GM23338 (cell line): ENCODE measurements at regions not wholly inside any gene's neighbourhood (a gene's known extent, or its start where the extent isn't known, plus 50 kb on each side); places are given as distances from the start of the nearest gene placed in this dataset.
"Not testable (repeated sequence)": the region's sequence is repeated elsewhere in the genome, so short reads cannot be mapped to it uniquely, and the experiment has no call there.

Source experiments
- ATAC-seq: fragments of 200-7000 bp; cut with Tn5 transposase; 3 replicates; pipeline ENCODE4 v1.9.1; 2020
- DNase-seq: peaks from one replicate; pipeline ENCODE4 v3.0.0-alpha.2; 2015; ENCODE audit warnings: low spot score
- H2AFZ ChIP-seq: fragments of 200-600 bp; sonication (generic); 2 replicates; pipeline ENCODE4 v1.8.0; 2016; ENCODE audit warnings: antibody characterized with exemption, mild to moderate bottlenecking, moderate library complexity
- H3F3A ChIP-seq: fragments of 200-600 bp; sonication (generic); replicated peaks from 2 replicates; pipeline ENCODE4 v1.8.0; 2017; ENCODE audit warnings: antibody characterized with exemption, mixed run types, low read depth
- H3K27ac ChIP-seq: fragments of 200-600 bp; sonication (generic); 2 replicates; pipeline ENCODE4 v1.6.1; 2016; ENCODE audit warnings: low read depth
- H3K27me3 ChIP-seq: fragments of 200-600 bp; sonication (generic); 2 replicates; pipeline ENCODE4 v1.8.0; 2016; ENCODE audit warnings: mild to moderate bottlenecking, mixed run types, moderate library complexity; ENCODE audit not compliant: insufficient read depth
- H3K36me3 ChIP-seq: fragments of 200-600 bp; sonication (generic); 2 replicates; pipeline ENCODE4 v1.8.0; 2016; ENCODE audit warnings: mild to moderate bottlenecking; ENCODE audit not compliant: insufficient read depth
- H3K4me1 ChIP-seq: fragments of 200-600 bp; sonication (generic); 2 replicates; pipeline ENCODE4 v1.8.0; 2016; ENCODE audit warnings: mild to moderate bottlenecking, moderate library complexity; ENCODE audit not compliant: insufficient read depth
- H3K4me2 ChIP-seq: fragments of 200-600 bp; sonication (generic); 2 replicates; pipeline ENCODE4 v1.7.1; 2017; ENCODE audit warnings: mixed run types
- H3K4me3 ChIP-seq: fragments of 200-600 bp; sonication (generic); 2 replicates; pipeline ENCODE4 v1.6.1; 2016; ENCODE audit warnings: mixed run types
- H3K79me2 ChIP-seq: fragments of 200-600 bp; sonication (generic); replicated peaks from 2 replicates; pipeline ENCODE4 v1.8.0; 2017; ENCODE audit warnings: mild to moderate bottlenecking; ENCODE audit not compliant: insufficient read depth
- H3K9me2 ChIP-seq: fragments of 200-600 bp; sonication (generic); 2 replicates; pipeline ENCODE4 v1.8.0; 2017; ENCODE audit not compliant: insufficient read depth
- H4K20me1 ChIP-seq: fragments of 200-600 bp; sonication (generic); replicated peaks from 2 replicates; pipeline ENCODE4 v1.8.0; 2017; ENCODE audit warnings: mild to moderate bottlenecking; ENCODE audit not compliant: insufficient read depth
- H3K27ac Mint-ChIP-seq: 2 replicates; pipeline ENCODE4 v1.8.0; 2020; ENCODE audit warnings: inconsistent platforms, mild to moderate bottlenecking, moderate library complexity, mixed read lengths
- H3K27me3 Mint-ChIP-seq: 3 replicates; pipeline ENCODE4 v1.8.0; 2022; ENCODE audit warnings: low read depth, mild to moderate bottlenecking, moderate library complexity, mixed read lengths, inconsistent platforms; ENCODE audit not compliant: insufficient read depth, poor library complexity
- H3K36me3 Mint-ChIP-seq: 3 replicates; pipeline ENCODE4 v1.8.0; 2021; ENCODE audit warnings: low read depth, mild to moderate bottlenecking, inconsistent platforms, moderate library complexity, mixed read lengths
- H3K4me1 Mint-ChIP-seq: 3 replicates; pipeline ENCODE4 v1.8.0; 2020; ENCODE audit warnings: mild to moderate bottlenecking, inconsistent platforms, mixed read lengths
- H3K4me3 Mint-ChIP-seq: 3 replicates; pipeline ENCODE4 v1.8.0; 2021; ENCODE audit warnings: moderate library complexity, mild to moderate bottlenecking, inconsistent platforms, mixed read lengths
- H3K9me3 Mint-ChIP-seq: 3 replicates; pipeline ENCODE4 v1.8.0; 2020; ENCODE audit warnings: moderate library complexity, mild to moderate bottlenecking, inconsistent platforms, mixed read lengths
- EZH2 ChIP-seq: fragments of 200-600 bp; sonication (generic); IDR thresholded peaks from one replicate; pipeline ENCODE4 v1.8.0; 2017; ENCODE audit warnings: antibody characterized with exemption, mild to moderate bottlenecking, low read depth; ENCODE audit not compliant: unreplicated experiment
- EZH2phosphoT487 ChIP-seq: fragments of 200-600 bp; sonication (generic); IDR thresholded peaks from one replicate; pipeline ENCODE4 v1.8.1; 2018; ENCODE audit warnings: antibody characterized with exemption; ENCODE audit not compliant: unreplicated experiment
- JUNB ChIP-seq: IDR thresholded peaks from one replicate; pipeline ENCODE4 v1.6.1; 2016; ENCODE audit warnings: antibody characterized with exemption; ENCODE audit not compliant: unreplicated experiment
- POLR2AphosphoS5 ChIP-seq: IDR thresholded peaks from 2 replicates; pipeline ENCODE4 v1.6.1; 2016; ENCODE audit warnings: antibody characterized with exemption, low read depth
- ZNF114 ChIP-seq: fragments of 250-450 bp; sonication (Bioruptor Pico); IDR thresholded peaks from 2 replicates; pipeline ENCODE4 v1.5.0; 2020; ENCODE audit warnings: mild to moderate bottlenecking, moderate library complexity
- ZNF331 ChIP-seq: fragments of 250-450 bp; sonication (Bioruptor Pico); IDR thresholded peaks from 2 replicates; pipeline ENCODE4 v1.5.0; 2020; ENCODE audit warnings: low read depth, mild to moderate bottlenecking, moderate library complexity
- TF ChIP-seq, protein P1 (sequence below), 2 experiments: fragments of 200-600 bp in 1 of 2; sonication (generic) in 1 of 2; conservative IDR thresholded peaks; 2 replicates each; pipeline versions ENCODE4 v1.5.1 to v1.6.1; 2016 to 2017; ENCODE audit warnings: antibody characterized with exemption in 2 of 2, low read depth in 2 of 2, mild to moderate bottlenecking in 2 of 2, moderate library complexity in 1 of 2
- TF ChIP-seq, protein P2 (sequence below): IDR thresholded peaks from one replicate; pipeline ENCODE4 v1.6.1; 2018; ENCODE audit warnings: antibody characterized with exemption; ENCODE audit not compliant: unreplicated experiment

DNA sequence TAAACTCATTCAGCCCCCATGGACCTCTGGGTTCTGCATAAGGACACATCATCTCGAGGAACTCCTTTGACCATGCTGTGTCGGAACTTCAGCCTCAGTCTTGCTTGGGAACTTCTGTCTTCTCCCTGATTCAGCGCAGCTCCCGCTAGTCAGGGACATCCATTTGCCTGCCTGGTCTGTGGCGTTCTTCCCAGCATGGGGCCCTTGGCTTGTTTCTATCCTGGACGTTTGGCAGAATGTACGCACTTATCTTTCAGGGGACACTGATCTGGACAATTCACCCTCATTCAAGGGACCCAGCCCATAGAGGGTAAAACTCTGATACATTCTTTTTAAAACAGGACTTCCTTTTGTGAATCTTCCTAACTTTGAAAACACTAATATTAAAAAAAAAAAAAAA is 75.8 kb upstream of the WIPF1 start:
- Histone ChIP-seq H3F3A (no peaks in the 10 kb centered on the region), H2AFZ (no peak overlapping the region), H3K27ac (no peak overlapping the region), H3K4me3 (no peak overlapping the region), H4K20me1 (no peaks in the 10 kb centered on the region), H3K9me2 (no peaks in the 10 kb centered on the region), H3K79me2 (no peaks in the 10 kb centered on the region), H3K36me3 (peaks cover 5% of the 10 kb centered on the region; the same call in 1 of the 2 replicates), H3K27me3 (no peaks in the 10 kb centered on the region), H3K4me2 (no peak overlapping the region), H3K4me1 (no peaks in the 10 kb centered on the region)
- Mint-ChIP-seq H3K9me3 (peaks cover 19% of the 10 kb centered on the region), H3K36me3 (peaks cover 24% of the 10 kb centered on the region), H3K4me1 (no peaks in the 10 kb centered on the region), H3K27ac (no peak overlapping the region), H3K4me3 (no peak overlapping the region), H3K27me3 (no peaks in the 10 kb centered on the region)
- DNase-seq (no peak), ATAC-seq (no peak)
- TF ChIP-seq JUNB (no peak), EZH2 (no peak), ZNF114 (CRISPR knock-in tag) (no peak), ZNF331 (CRISPR knock-in tag) (no peak), POLR2AphosphoS5 (no peak), EZH2phosphoT487 (no peak)
- TF ChIP-seq, protein P1, sequence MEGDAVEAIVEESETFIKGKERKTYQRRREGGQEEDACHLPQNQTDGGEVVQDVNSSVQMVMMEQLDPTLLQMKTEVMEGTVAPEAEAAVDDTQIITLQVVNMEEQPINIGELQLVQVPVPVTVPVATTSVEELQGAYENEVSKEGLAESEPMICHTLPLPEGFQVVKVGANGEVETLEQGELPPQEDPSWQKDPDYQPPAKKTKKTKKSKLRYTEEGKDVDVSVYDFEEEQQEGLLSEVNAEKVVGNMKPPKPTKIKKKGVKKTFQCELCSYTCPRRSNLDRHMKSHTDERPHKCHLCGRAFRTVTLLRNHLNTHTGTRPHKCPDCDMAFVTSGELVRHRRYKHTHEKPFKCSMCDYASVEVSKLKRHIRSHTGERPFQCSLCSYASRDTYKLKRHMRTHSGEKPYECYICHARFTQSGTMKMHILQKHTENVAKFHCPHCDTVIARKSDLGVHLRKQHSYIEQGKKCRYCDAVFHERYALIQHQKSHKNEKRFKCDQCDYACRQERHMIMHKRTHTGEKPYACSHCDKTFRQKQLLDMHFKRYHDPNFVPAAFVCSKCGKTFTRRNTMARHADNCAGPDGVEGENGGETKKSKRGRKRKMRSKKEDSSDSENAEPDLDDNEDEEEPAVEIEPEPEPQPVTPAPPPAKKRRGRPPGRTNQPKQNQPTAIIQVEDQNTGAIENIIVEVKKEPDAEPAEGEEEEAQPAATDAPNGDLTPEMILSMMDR (conservative IDR thresholded peaks at IDR 0.05; ENCODE audit: low read depth in 2 of 2) = no peak
- TF ChIP-seq, protein P2, sequence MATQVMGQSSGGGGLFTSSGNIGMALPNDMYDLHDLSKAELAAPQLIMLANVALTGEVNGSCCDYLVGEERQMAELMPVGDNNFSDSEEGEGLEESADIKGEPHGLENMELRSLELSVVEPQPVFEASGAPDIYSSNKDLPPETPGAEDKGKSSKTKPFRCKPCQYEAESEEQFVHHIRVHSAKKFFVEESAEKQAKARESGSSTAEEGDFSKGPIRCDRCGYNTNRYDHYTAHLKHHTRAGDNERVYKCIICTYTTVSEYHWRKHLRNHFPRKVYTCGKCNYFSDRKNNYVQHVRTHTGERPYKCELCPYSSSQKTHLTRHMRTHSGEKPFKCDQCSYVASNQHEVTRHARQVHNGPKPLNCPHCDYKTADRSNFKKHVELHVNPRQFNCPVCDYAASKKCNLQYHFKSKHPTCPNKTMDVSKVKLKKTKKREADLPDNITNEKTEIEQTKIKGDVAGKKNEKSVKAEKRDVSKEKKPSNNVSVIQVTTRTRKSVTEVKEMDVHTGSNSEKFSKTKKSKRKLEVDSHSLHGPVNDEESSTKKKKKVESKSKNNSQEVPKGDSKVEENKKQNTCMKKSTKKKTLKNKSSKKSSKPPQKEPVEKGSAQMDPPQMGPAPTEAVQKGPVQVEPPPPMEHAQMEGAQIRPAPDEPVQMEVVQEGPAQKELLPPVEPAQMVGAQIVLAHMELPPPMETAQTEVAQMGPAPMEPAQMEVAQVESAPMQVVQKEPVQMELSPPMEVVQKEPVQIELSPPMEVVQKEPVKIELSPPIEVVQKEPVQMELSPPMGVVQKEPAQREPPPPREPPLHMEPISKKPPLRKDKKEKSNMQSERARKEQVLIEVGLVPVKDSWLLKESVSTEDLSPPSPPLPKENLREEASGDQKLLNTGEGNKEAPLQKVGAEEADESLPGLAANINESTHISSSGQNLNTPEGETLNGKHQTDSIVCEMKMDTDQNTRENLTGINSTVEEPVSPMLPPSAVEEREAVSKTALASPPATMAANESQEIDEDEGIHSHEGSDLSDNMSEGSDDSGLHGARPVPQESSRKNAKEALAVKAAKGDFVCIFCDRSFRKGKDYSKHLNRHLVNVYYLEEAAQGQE = no peak

DNA sequence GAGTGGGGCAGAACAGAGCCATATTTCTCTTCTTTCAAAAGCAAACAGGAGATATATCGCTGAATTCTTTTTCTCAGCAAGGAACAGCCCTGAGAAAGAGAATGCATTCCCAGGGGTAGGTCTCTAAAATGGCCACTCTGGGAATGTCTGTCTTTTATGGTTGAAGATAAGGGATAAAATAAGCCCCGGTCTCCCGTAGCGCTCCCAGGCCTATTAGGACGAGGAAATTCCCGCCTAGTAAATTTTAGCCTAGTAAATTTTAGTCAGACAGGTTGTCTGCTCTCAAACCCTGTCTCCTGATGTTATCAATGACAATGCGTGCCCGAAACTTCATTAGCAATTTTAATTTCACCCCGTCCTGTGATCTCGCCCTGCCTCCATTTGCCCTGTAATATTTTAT is 73.9 kb upstream of the WIPF1 start:
- peaks cover 12% of the 10 kb centered on the region for H3K4me1 Mint-ChIP-seq
- H3K79me2 ChIP-seq, H3F3A ChIP-seq, H3K27ac Mint-ChIP-seq, H3K4me3 Mint-ChIP-seq, ATAC-seq, H3K4me2 ChIP-seq, H3K27ac ChIP-seq, DNase-seq, H3K27me3 ChIP-seq, H3K27me3 Mint-ChIP-seq, H3K36me3 ChIP-seq, H2AFZ ChIP-seq, H3K9me2 ChIP-seq, H4K20me1 ChIP-seq, H3K4me3 ChIP-seq: not testable (repeated sequence)
- peaks cover 19% of the 10 kb centered on the region for H3K9me3 Mint-ChIP-seq
- H3K36me3 Mint-ChIP-seq = peaks cover 24% of the 10 kb centered on the region
- peaks cover 12% of the 10 kb centered on the region; the same call in 1 of the 2 replicates for H3K4me1 ChIP-seq
